Dendritic cell treated with granulocyte-macrophage colony-stimulating factor and Interleukin-4, amounts not matched to agents 40 ng/mL and 50 ng/mL, for 4 days (primary cell): ENCODE measurements at regions not wholly inside any gene's neighbourhood (a gene's known extent, or its start where the extent isn't known, plus 50 kb on each side); places are given as distances from the start of the nearest gene placed in this dataset.

Experiments
- H3K27ac Mint-ChIP-seq: one replicate; pipeline ENCODE4 v1.8.0; 2022; ENCODE audit warnings: mild to moderate bottlenecking, mixed read lengths
- H3K27me3 Mint-ChIP-seq: one replicate; pipeline ENCODE4 v1.8.0; 2022; ENCODE audit warnings: mild to moderate bottlenecking, mixed read lengths
- H3K36me3 Mint-ChIP-seq: one replicate; pipeline ENCODE4 v1.8.0; 2022; ENCODE audit warnings: low read depth, mixed read lengths
- H3K4me1 Mint-ChIP-seq: one replicate; pipeline ENCODE4 v1.8.0; 2022; ENCODE audit warnings: low read depth, mixed read lengths
- H3K4me3 Mint-ChIP-seq: one replicate; pipeline ENCODE4 v1.8.0; 2022; ENCODE audit warnings: mild to moderate bottlenecking, moderate library complexity, mixed read lengths
- H3K9me3 Mint-ChIP-seq: one replicate; pipeline ENCODE4 v1.8.0; 2022; ENCODE audit warnings: mixed read lengths
- intact Hi-C: fragments of 100-400 bp; cut with micrococcal nuclease; formaldehyde crosslinking; loops from one replicate; pipeline ENCODE4 v1.15.0; 2022

- no peak overlapping the region for H3K27ac Mint-ChIP-seq
- no peaks in the 10 kb centered on the region for H3K4me1 Mint-ChIP-seq
- peaks cover 44% of the 10 kb centered on the region for H3K27me3 Mint-ChIP-seq
Measured at GRCh38 chr6:41404182-41404845, 68.9 kb downstream of the NCR2 start.

GRCh38 chr6:41405941-41406727, 70.7 kb downstream of the NCR2 start:
- Mint-ChIP-seq H3K9me3 (peaks cover 8% of the 10 kb centered on the region), H3K4me3 (no peak overlapping the region), H3K4me1 (no peaks in the 10 kb centered on the region), H3K36me3 (no peaks in the 10 kb centered on the region), H3K27ac (no peak overlapping the region), H3K27me3 (peaks cover 39% of the 10 kb centered on the region)
- intact Hi-C loops = no loop called here

More at GRCh38 chr6:41404182-41404845, 68.9 kb downstream of the NCR2 start:
- intact Hi-C loops = no loop called here
- Mint-ChIP-seq H3K9me3 (peaks cover 8% of the 10 kb centered on the region), H3K4me3 (no peak overlapping the region), H3K36me3 (no peaks in the 10 kb centered on the region)

- no peaks in the 10 kb centered on the region for H3K36me3 Mint-ChIP-seq
- H3K4me3 Mint-ChIP-seq = no peak overlapping the region
- peaks cover 37% of the 10 kb centered on the region for H3K27me3 Mint-ChIP-seq
Measured at GRCh38 chr6:41406728-41407489, 71.5 kb downstream of the NCR2 start.

GRCh38 chr6:41408576-41408975, 73.2 kb downstream of the NCR2 start:
- Mint-ChIP-seq H3K27me3 (peaks cover 37% of the 10 kb centered on the region), H3K4me3 (no peak overlapping the region), H3K36me3 (no peaks in the 10 kb centered on the region), H3K4me1 (no peaks in the 10 kb centered on the region), H3K27ac (no peak overlapping the region), H3K9me3 (no peaks in the 10 kb centered on the region)
- intact Hi-C loops = no loop called here

More at GRCh38 chr6:41406728-41407489, 71.5 kb downstream of the NCR2 start:
- H3K27ac Mint-ChIP-seq = no peak overlapping the region
- H3K4me1 Mint-ChIP-seq = no peaks in the 10 kb centered on the region
- intact Hi-C loops = no loop called here
- H3K9me3 Mint-ChIP-seq = peaks cover under 1% of the 10 kb centered on the region

GRCh38 chr6:41408982-41409381, 73.6 kb downstream of the NCR2 start:
- Mint-ChIP-seq H3K4me1 (no peaks in the 10 kb centered on the region), H3K4me3 (no peak overlapping the region), H3K9me3 (no peaks in the 10 kb centered on the region), H3K36me3 (no peaks in the 10 kb centered on the region), H3K27ac (no peak overlapping the region), H3K27me3 (peaks cover 39% of the 10 kb centered on the region)
- intact Hi-C loops = no loop called here

- H3K27me3 Mint-ChIP-seq = peaks cover 39% of the 10 kb centered on the region
- H3K9me3 Mint-ChIP-seq = no peaks in the 10 kb centered on the region
- H3K36me3 Mint-ChIP-seq = no peaks in the 10 kb centered on the region
- H3K27ac Mint-ChIP-seq = no peak overlapping the region
- intact Hi-C loops = no loop called here
- no peak overlapping the region for H3K4me3 Mint-ChIP-seq
- no peaks in the 10 kb centered on the region for H3K4me1 Mint-ChIP-seq
Measured at GRCh38 chr6:41409489-41409888, 74.1 kb downstream of the NCR2 start.

- H3K4me3 Mint-ChIP-seq = no peak overlapping the region
- H3K36me3 Mint-ChIP-seq = no peaks in the 10 kb centered on the region
- intact Hi-C loops = no loop called here
- H3K27ac Mint-ChIP-seq = no peak overlapping the region
- H3K4me1 Mint-ChIP-seq = peaks cover under 1% of the 10 kb centered on the region
- no peaks in the 10 kb centered on the region for H3K9me3 Mint-ChIP-seq
- H3K27me3 Mint-ChIP-seq = peaks cover 52% of the 10 kb centered on the region
Measured at GRCh38 chr6:41411961-41412360, 76.6 kb downstream of the NCR2 start.

- no peak overlapping the region for H3K27ac Mint-ChIP-seq
- intact Hi-C loops = no loop called here
- no peak overlapping the region for H3K4me3 Mint-ChIP-seq
- H3K9me3 Mint-ChIP-seq = no peaks in the 10 kb centered on the region
- no peaks in the 10 kb centered on the region for H3K36me3 Mint-ChIP-seq
- H3K4me1 Mint-ChIP-seq = peaks cover 5% of the 10 kb centered on the region
- H3K27me3 Mint-ChIP-seq = peaks cover 62% of the 10 kb centered on the region
Measured at GRCh38 chr6:41413250-41413649, 77.8 kb downstream of the NCR2 start.

- Mint-ChIP-seq H3K4me3 (no peak overlapping the region), H3K9me3 (no peaks in the 10 kb centered on the region), H3K4me1 (peaks cover 5% of the 10 kb centered on the region), H3K36me3 (no peaks in the 10 kb centered on the region), H3K27ac (no peak overlapping the region), H3K27me3 (peaks cover 66% of the 10 kb centered on the region)
- intact Hi-C loops = no loop called here
Measured at GRCh38 chr6:41416501-41416837, 81.1 kb downstream of the NCR2 start.

- no peaks in the 10 kb centered on the region for H3K36me3 Mint-ChIP-seq
- no peak overlapping the region for H3K4me3 Mint-ChIP-seq
- intact Hi-C loops = no loop called here
- H3K27me3 Mint-ChIP-seq = peaks cover 64% of the 10 kb centered on the region
- peaks cover 5% of the 10 kb centered on the region for H3K4me1 Mint-ChIP-seq
- H3K27ac Mint-ChIP-seq = no peak overlapping the region
- H3K9me3 Mint-ChIP-seq = no peaks in the 10 kb centered on the region
Measured at GRCh38 chr6:41418741-41419140, 83.3 kb downstream of the NCR2 start.

- intact Hi-C loops = no loop called here
- peaks cover 61% of the 10 kb centered on the region for H3K27me3 Mint-ChIP-seq
- peaks cover 5% of the 10 kb centered on the region for H3K4me1 Mint-ChIP-seq
- no peaks in the 10 kb centered on the region for H3K9me3 Mint-ChIP-seq
- no peak overlapping the region for H3K4me3 Mint-ChIP-seq
- no peak overlapping the region for H3K27ac Mint-ChIP-seq
- no peaks in the 10 kb centered on the region for H3K36me3 Mint-ChIP-seq
Measured at GRCh38 chr6:41419385-41419784, 84.0 kb downstream of the NCR2 start.

GRCh38 chr6:41420186-41420585, 84.8 kb downstream of the NCR2 start:
- H3K27ac Mint-ChIP-seq = no peak overlapping the region
- H3K4me3 Mint-ChIP-seq = no peak overlapping the region
- H3K36me3 Mint-ChIP-seq = no peaks in the 10 kb centered on the region
- H3K9me3 Mint-ChIP-seq = no peaks in the 10 kb centered on the region
- H3K27me3 Mint-ChIP-seq = peaks cover 54% of the 10 kb centered on the region
- peaks cover 5% of the 10 kb centered on the region for H3K4me1 Mint-ChIP-seq
- intact Hi-C loops = loop anchor here (5.0 kb wide), 1 partner anchor 262 kb away; no protein-coding TSS in a partner anchor

GRCh38 chr6:41422161-41422560, 86.8 kb downstream of the NCR2 start:
- intact Hi-C loops = loop anchor here (5.0 kb wide), 1 partner anchor 260 kb away; no protein-coding TSS in a partner anchor
- Mint-ChIP-seq H3K36me3 (no peaks in the 10 kb centered on the region), H3K27me3 (peaks cover 37% of the 10 kb centered on the region)

GRCh38 chr6:41423002-41423401, 87.6 kb downstream of the NCR2 start:
- Mint-ChIP-seq H3K27ac (no peak overlapping the region), H3K27me3 (peaks cover 30% of the 10 kb centered on the region), H3K9me3 (no peaks in the 10 kb centered on the region), H3K4me3 (no peak overlapping the region), H3K4me1 (no peaks in the 10 kb centered on the region), H3K36me3 (no peaks in the 10 kb centered on the region)
- intact Hi-C loops = loop anchor here (5.0 kb wide), 1 partner anchor 259 kb away; no protein-coding TSS in a partner anchor

More at GRCh38 chr6:41422161-41422560, 86.8 kb downstream of the NCR2 start:
- Mint-ChIP-seq H3K4me1 (peaks cover 3% of the 10 kb centered on the region), H3K27ac (no peak overlapping the region), H3K4me3 (no peak overlapping the region), H3K9me3 (no peaks in the 10 kb centered on the region)
